SK-N-MC (cell line): ENCODE measurements at regions not wholly inside any gene's neighbourhood (a gene's known extent, or its start where the extent isn't known, plus 50 kb on each side); places are given as distances from the start of the nearest gene placed in this dataset.

ENCODE experiments used
- EZH2 ChIP-seq: fragments of 200-600 bp; sonication (generic); IDR thresholded peaks from one replicate; pipeline ENCODE4 v1.6.1; 2017; ENCODE audit warnings: antibody characterized with exemption
- POLR2AphosphoS5 ChIP-seq: IDR thresholded peaks from 2 replicates; pipeline ENCODE4 v1.6.1; 2012; ENCODE audit warnings: mild to moderate bottlenecking, low read depth, low read length, borderline replicate concordance

GRCh38 chr17:33987162-33987561, 267.9 kb upstream of the CCL2 start:
- TF ChIP-seq EZH2 = no peak
- TF ChIP-seq POLR2AphosphoS5 = no peak
